HG02973 (cell line): ENCODE measurements at regions not wholly inside any gene's neighbourhood (a gene's known extent, or its start where the extent isn't known, plus 50 kb on each side); places are given as distances from the start of the nearest gene placed in this dataset.

Source experiments
- ATAC-seq: cut with Tn5 transposase; IDR thresholded peaks from one replicate; pipeline ENCODE4 v1.9.1; 2021; ENCODE audit warnings: moderate library complexity; ENCODE audit not compliant: unreplicated experiment

DNA sequence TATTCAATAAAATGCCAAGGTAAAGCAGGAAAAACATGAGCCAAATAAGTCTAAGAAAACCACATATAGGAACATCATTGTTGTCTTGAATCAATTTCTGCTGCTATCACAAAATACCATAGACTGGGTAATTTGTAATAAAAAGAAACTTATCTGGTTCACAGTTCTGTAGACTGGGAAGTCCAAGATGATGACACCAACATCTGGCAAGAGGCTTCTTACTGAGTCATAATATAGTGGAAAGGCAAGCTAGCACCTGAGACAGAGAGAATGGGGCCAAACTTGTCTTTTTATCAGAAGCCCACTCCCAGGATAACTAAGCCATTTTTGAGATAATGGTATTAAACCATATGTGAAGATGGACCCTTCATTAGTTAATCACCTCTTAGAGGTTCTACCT, 975.9 kb downstream of the FLRT2 start:
- no peak for ATAC-seq

DNA sequence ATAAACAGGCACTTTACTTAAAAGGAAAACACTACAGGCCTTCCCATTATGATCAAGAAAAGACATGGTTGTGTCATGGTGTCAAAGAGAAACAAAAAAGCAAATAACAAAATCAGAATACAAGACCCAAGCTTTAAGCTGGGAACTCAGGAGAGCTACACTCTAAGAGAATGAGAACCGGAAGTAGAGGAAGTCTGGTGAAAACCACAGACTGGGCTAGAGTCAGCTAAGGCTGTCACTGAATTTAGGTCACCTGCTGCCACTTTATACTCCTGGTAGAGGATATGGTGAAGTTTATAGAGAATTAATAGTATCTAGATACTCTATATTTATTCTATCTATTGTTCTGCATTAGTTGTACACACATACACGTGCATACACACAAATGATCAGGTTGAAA, 971.7 kb downstream of the FLRT2 start:
- ATAC-seq, result no peak

- ATAC-seq, result no peak
These were observed 961.8 kb downstream of the FLRT2 start for GRCh38 chr14:86491743-86492142.

- ATAC-seq, result no peak
These were observed 951.2 kb downstream of the FLRT2 start for GRCh38 chr14:86481104-86481503.

DNA sequence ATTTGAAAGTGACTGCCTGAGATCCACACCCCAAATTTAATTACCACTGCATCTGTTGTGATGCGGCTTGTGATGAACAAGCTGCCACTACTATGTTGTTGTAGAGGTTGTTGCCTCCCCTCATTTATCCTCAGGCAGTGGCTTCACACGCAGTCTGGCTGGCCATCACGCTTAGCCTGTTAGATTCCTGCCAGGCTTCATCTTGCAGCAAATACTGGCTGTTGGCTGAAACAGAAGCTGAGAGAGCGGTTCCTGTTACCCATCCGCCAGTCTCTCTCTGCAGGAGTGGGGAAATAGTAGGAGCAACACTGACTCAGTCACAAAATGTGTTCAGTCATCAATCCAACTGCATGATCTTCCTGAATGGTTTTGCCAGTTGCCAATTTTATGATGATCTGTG, 934.4 kb downstream of the FLRT2 start:
- no peak for ATAC-seq

- ATAC-seq, result no peak
These were observed 932.3 kb downstream of the FLRT2 start for GRCh38 chr14:86462193-86462753.

DNA sequence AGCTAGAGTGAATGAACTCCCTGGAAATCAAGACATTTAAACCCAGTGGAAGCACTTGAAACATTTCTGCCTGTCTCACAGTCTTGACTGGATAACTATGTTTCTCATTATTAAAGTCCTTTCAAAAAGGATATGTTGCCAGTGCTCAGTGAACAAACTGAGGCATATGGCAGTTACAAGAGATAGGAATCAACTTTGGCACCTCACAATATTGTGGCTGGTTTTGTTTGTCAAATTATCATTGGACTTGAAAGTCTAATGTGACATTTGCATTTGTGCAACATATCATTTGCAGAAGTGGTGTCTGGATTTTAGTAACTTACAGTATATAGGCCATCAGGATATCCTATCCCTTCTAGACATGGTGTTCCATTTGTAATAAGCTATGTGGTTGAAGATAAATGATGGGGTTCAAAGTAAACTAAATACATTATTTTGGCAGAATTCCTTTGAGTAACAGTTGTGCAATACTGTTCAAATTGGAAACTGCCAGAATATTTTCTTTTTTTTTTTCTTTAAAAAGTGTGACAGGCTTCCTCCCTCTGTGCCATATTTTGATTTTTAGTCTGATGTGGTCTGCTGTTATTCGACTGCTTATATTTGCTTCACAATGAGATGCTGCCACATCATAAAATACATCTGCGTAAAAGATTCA, 927.7 kb downstream of the FLRT2 start:
- ATAC-seq, result no peak

DNA sequence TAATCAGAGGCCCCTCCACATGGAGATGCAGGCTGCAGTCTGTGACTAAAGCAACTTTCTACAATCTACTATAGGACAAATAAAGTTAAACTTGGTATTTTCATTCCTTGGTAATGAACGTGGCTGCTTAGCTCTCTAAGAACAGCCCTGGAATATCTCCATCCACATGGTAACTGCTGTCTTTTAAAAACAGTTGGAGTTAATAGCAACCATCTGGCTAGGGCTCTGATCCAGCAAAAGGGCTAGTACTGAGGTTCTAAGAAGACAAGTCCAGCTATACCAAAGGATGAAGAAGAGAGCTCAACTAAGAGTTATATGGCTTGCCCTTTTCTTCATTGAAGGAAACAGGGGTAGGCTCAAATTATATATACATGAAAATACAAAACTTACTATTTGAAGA, 920.1 kb downstream of the FLRT2 start:
- ATAC-seq, result no peak

DNA sequence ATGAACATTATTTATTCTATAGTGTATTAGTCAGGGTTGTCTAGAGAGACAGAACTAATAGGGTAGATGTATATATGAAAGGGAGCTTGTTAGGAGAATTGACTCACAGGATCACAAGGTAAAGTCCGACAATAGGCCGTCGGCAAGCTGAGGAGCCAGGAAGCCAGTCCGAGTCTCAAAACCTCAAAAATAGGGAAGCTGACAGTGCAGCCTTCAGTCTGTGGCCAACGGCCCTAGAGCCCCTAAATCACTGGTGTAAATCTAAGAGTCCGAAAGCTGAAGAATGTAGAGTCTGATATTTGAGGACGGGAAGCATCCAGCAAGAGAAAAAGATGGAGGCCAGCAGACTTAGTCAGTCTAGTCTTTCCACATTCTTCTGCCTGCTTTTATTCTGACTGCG, 912.2 kb downstream of the FLRT2 start:
- no peak for ATAC-seq

DNA sequence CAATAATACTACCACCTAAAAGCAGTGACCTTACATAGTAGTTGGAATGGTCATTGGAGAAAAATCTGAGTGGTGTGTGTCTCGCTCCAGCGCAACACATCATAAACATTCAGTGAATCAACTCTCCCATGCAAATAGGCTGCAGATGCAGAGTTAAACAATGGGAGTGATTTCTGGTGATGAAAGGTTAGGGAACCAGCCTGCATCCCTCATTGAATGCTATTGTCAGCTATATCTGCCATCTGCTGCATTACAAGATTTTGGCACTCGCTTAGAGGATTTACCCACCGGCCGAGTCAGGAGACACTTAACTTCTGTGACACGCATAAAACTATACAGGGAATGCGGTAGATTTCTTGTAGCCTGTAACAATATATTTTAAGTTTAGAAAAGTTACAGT, 900.9 kb downstream of the FLRT2 start:
- no peak for ATAC-seq

DNA sequence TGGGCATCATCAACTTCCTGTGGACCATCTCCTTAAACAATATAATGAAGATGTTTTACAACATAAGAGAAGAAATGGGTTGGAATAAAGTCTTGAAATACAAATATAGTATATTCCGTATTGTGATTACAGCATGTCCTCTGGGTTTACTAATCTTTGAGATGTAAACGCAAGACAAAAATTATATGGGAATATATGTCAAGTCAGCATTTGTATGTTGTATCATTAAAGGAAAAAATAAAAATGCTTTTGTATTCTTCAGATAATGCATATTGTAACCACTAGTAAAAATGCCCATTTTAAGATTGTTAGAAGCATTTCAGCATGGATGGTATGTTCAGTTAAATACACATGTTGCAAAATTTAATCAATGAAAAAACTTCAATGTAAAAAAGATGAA, 893.3 kb downstream of the FLRT2 start:
- no peak for ATAC-seq

- ATAC-seq, result no peak
These were observed 890.2 kb downstream of the FLRT2 start for GRCh38 chr14:86420131-86420530.

DNA sequence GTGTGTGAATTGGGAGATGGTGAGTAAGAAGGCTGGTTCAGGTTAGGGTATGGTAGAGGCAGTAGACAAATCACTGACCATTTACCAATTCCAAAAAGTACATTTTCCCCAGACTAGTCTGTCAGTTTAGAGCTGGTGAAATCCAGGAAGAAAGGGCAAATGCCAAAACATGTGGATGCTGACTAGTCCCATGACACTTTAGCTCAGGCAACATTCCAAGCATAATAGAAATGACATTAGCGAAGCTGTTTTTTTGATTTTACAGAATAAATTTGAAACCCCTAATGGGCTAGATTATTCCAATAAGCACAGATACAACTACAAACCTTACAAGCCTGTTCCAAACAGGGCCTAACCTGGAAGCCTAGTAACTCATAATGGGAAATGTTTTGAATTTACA, 884.2 kb downstream of the FLRT2 start:
- no peak for ATAC-seq

DNA sequence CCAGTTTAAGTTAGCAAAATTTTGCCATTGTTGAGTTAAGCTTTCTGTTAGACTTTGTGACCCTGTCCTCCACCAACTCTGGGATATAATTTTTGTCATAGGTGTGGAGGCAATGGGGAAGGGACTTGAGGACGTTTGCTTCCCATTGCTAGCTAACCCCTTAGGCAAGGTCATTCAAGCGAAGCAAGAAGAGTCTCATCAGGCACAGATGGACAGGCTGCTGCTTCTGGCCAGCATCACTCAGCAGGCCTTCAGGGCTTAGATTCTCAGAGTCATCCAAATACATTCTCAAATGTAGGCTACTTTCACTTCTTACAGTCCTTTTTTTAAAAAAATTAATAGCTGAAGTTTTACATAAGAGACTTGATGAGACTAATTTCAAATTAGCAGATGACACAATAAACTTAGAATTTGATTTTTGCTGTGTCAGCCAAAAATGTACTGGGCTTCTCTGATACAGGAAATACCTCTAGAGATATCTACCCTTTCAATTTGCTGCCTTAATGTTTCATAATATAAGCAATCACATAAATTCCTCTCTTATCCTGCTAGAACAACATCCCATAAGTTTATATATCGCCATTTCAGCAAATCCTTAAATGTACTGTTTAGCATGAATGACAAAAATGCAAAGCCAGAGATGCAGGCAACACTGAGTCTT, 875.2 kb downstream of the FLRT2 start:
- no peak for ATAC-seq

DNA sequence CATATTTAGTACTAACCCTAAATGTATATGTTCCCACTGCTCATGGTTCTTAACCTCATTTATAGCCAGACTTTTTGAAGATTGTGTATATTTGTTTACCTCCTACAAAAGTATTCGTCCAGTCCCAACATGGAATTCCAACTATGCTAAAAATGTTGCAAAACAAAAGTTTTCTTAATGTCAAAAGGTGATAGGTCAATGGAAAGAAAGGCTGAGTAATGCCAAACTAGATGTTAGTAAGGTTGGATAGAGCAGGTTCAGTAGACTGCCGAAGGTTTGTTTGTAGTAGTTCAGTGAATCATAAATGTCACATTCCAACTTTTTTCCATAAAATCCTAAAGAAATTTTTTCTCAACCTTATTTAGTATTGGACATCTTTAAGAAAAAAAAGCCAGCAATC, 874.5 kb downstream of the FLRT2 start:
- ATAC-seq, result no peak

DNA sequence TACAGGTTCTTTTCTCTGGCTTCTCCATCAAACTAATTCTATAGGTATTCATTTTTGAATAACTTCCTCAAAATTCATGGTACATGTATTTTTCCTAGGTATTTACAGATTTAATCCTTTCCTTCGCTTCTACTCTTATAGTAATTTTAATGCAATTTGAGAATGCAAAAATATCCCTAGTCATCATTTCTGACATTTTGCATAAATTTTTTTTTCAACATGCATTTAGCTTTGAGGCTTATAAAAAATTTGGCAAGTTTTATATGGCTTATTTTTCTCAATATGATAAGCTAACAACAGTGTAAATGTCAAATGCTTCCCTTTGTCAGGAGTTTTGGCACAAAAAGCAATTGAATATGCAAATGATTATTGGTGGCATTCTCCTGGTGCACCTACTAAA, 872.6 kb downstream of the FLRT2 start:
- ATAC-seq, result no peak

- ATAC-seq, result no peak
These were observed 861.1 kb downstream of the FLRT2 start for GRCh38 chr14:86391085-86391484.

GRCh38 chr14:86388216-86388615, 858.3 kb downstream of the FLRT2 start:
- no peak for ATAC-seq

- no peak for ATAC-seq
These were observed 843.9 kb downstream of the FLRT2 start for GRCh38 chr14:86373886-86374285.

- ATAC-seq, result no peak
These were observed 842.5 kb downstream of the FLRT2 start for GRCh38 chr14:86372402-86372801.

DNA sequence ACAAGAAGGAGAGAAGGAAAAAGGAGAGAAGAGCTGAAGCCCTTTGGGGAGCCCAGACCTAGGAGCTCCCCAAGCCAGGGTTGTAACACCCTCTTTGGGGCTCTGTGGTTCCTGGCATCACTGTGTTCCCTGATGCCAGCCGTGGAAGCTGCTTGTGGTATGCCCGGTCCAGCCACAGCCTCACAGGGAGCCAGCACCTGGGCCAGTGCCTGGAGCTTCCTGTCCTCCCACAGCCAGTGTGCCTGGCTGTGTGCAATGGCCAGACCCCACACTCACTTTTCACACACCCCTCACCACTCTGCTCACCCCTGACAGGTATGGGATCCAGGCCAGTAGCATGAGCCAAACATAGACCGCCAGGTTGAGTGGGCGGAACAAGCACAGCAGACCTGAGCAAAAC, 834.7 kb downstream of the FLRT2 start:
- ATAC-seq, result no peak

DNA sequence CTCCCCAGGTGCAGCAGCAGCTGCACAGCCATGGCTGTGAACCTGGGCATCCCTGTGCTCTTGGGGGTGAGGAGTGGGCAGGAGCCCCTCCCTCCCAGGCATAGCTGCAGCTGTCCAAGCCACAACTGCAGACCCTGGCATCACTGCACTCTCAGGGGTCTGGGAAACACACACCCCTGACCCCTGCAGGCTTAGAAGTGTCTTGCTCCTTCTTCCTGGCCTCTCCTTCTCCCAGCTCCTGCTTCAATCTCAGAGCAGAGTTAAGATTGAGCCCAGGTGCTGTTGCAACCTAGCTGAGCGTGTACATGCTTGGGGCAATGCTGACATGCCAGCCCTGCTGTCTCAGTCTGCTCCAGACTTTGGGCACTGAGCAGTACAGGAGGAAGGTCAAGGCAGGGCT, 833.6 kb downstream of the FLRT2 start:
- ATAC-seq, result no peak

DNA sequence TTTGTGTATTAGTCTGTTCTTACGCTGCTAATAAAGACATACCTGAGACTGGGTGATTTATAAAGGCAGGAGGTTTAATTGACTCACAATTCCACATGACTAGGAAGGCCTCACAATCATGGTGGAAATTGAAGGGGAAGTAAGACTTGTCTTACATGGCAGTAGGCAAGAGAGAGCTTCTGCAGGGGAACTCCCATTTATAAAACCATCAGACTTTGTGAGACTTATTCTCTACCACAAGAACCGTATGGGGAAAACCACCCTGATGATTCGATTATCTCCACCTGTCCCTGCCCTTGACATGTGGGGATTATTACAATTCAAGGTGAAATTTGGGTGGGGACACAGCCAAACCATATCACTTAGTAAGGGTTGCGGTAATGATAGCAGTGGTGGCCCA, 833.1 kb downstream of the FLRT2 start:
- ATAC-seq, result no peak
